Brain microvascular endothelial cell (primary cell): ENCODE measurements at regions not wholly inside any gene's neighbourhood (a gene's known extent, or its start where the extent isn't known, plus 50 kb on each side); places are given as distances from the start of the nearest gene placed in this dataset.
A peak's percentile ranks its signal among the peaks of the same experiment; 100 is the strongest.

Experiments used
- DNase-seq: peaks from one replicate; pipeline ENCODE4 v3.0.0-alpha.2; 2020
- H3K27ac ChIP-seq: fragments of 250-450 bp; sonication (Bioruptor Pico); 2 replicates; pipeline ENCODE4 v1.5.1; 2020; ENCODE audit warnings: mild to moderate bottlenecking, moderate library complexity
- H3K27me3 ChIP-seq: fragments of 250-450 bp; sonication (Bioruptor Pico); replicated peaks from 2 replicates; pipeline ENCODE4 v1.5.1; 2020; ENCODE audit warnings: mild to moderate bottlenecking
- H3K36me3 ChIP-seq: fragments of 250-450 bp; sonication (Bioruptor Pico); replicated peaks from 2 replicates; pipeline ENCODE4 v1.5.1; 2020; ENCODE audit warnings: mild to moderate bottlenecking
- H3K4me3 ChIP-seq: 2 replicates; pipeline ENCODE4 v1.5.1; 2011; ENCODE audit warnings: low read depth, mild to moderate bottlenecking, control low read depth, low read length, moderate library complexity
- CTCF ChIP-seq: IDR thresholded peaks from 2 replicates; pipeline ENCODE4 v1.5.1; 2011; ENCODE audit warnings: low read depth, mild to moderate bottlenecking, moderate library complexity, low read length, control low read depth, inconsistent platforms; ENCODE audit errors: missing control alignments
- in situ Hi-C: cut with HindIII; loops from 2 replicates; pipeline ENCODE4 v1.10.0; 2017; ENCODE audit warnings: low sequenced_read_pairs, low pct_ligation_motif_present

GRCh38 chr6:81561071-81561564 is 191.4 kb downstream of the TENT5A start:
- no peak overlapping the region for H3K4me3 ChIP-seq
- no peak overlapping the region for H3K27ac ChIP-seq
- no peaks in the 10 kb centered on the region for H3K27me3 ChIP-seq
- peak; percentile 23 for DNase-seq
- TF ChIP-seq CTCF: no peak
- no peaks in the 10 kb centered on the region for H3K36me3 ChIP-seq
- in situ Hi-C loops: no loop called here

- in situ Hi-C loops: no loop called here
- Histone ChIP-seq H3K36me3 (no peaks in the 10 kb centered on the region), H3K27ac (no peak overlapping the region), H3K27me3 (no peaks in the 10 kb centered on the region), H3K4me3 (no peak overlapping the region)
- DNase-seq: no peak
- TF ChIP-seq CTCF: no peak
Observed at GRCh38 chr6:81557811-81558210, 194.7 kb downstream of the TENT5A start.

- H3K4me3 ChIP-seq: no peak overlapping the region
- H3K27ac ChIP-seq: no peak overlapping the region
- H3K36me3 ChIP-seq: no peaks in the 10 kb centered on the region
- in situ Hi-C loops: no loop called here
- TF ChIP-seq CTCF: no peak
- H3K27me3 ChIP-seq: no peaks in the 10 kb centered on the region
- DNase-seq: no peak
Observed at GRCh38 chr6:81556551-81556950, 195.9 kb downstream of the TENT5A start.

GRCh38 chr6:81553216-81553615 is 199.3 kb downstream of the TENT5A start:
- H3K27ac ChIP-seq: no peak overlapping the region
- no peaks in the 10 kb centered on the region for H3K27me3 ChIP-seq
- no peak overlapping the region for H3K4me3 ChIP-seq
- in situ Hi-C loops: no loop called here
- no peaks in the 10 kb centered on the region for H3K36me3 ChIP-seq
- DNase-seq: peak; percentile 33
- TF ChIP-seq CTCF: no peak

GRCh38 chr6:81552644-81553043 is 199.8 kb downstream of the TENT5A start:
- no peak for DNase-seq
- no peaks in the 10 kb centered on the region for H3K36me3 ChIP-seq
- H3K27ac ChIP-seq: no peak overlapping the region
- H3K27me3 ChIP-seq: no peaks in the 10 kb centered on the region
- TF ChIP-seq CTCF: no peak
- no peak overlapping the region for H3K4me3 ChIP-seq
- in situ Hi-C loops: no loop called here

- no peaks in the 10 kb centered on the region for H3K27me3 ChIP-seq
- no peak for TF ChIP-seq CTCF
- no peaks in the 10 kb centered on the region for H3K36me3 ChIP-seq
- no peak overlapping the region for H3K27ac ChIP-seq
- H3K4me3 ChIP-seq: no peak overlapping the region
- no peak for DNase-seq
- in situ Hi-C loops: no loop called here
Observed at GRCh38 chr6:81547149-81547548, 205.3 kb downstream of the TENT5A start.
